GM19324 (cell line): ENCODE measurements at regions not wholly inside any gene's neighbourhood (a gene's known extent, or its start where the extent isn't known, plus 50 kb on each side); places are given as distances from the start of the nearest gene placed in this dataset.

Experiments used
- ATAC-seq: cut with Tn5 transposase; IDR thresholded peaks from one replicate; pipeline ENCODE4 v1.9.1; 2021; ENCODE audit warnings: mild to moderate bottlenecking, moderate library complexity; ENCODE audit not compliant: unreplicated experiment, low FRiP score

DNA sequence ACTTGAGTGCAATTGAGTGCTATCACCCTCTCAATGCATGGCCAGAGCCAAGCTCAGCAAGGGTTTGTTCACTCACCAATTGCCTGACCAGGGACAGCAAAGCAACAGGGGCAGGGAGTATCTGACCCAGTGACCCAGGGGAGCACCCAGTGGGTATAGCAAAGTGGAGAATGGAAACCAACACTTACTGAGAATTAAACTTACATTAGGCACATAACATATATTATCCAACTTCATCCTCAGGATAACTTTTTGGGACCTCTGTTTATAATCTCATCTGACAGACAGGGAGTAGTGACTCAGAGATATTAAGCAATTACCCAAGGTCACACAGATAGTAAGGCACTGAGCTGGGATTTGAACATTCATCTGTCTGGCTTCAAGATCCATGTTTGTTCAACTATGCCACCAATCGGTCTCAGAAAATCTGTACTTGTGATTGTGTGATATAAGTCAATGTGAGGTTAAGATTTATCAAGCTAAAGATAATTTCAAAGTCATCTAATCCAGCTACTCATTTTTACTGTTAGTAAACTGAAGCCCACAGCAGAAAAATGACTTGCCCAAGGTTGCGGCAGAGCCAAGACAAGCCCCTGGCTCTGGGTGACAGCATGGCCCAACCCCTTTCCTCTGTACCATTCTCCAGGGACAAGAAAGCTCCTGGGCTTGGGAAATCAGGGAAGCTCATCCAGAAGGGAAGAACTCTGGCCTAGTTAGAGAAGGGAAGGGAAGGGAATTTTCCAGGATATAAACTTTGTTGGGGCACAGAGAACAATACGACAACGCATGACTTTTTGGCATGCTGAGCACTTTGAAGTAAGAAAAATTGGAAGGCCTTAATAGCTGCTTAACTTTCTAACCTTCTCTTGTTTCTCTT, 138.0 kb upstream of the SMAD3 start:
- ATAC-seq: no peak

DNA sequence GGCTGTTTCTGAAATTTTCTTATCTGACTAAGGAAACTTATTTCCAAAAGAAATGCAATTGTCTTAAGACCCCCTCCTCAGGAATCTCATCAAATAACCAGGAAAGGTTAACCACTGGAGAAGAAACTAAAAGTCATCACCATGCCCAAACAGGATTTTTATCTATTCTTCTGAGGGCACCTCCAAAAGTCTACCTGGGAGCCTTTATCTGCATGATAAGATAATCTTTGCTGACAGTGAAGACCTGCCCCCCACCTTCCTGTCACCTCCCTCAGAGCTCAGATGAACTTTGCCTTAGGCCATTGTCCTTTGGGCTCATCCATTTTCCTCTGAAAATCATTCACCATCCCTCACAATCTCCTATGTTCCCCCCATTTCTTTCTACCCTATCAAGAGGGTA, 137.3 kb upstream of the SMAD3 start:
- ATAC-seq: no peak

DNA sequence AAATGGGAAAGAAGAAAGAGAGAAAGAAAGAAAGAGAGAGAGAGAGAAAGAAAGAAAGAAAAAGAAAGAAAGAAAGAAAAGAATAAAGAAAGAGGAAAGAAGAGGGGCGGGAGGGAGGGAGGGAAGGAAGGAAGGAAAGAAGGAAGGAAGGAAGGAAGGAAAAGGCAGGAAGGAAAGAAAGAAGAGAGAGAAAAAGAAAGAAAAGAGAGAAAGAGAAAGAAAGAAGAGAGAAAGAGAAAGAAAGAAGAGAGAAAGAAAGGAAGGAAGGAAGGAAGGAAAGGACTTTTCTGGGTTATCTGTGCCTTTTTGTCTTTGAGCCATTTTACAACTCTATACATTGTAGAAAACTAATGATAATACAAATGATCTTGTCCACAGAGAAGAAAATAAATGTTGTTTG, 136.6 kb upstream of the SMAD3 start:
- no peak for ATAC-seq

DNA sequence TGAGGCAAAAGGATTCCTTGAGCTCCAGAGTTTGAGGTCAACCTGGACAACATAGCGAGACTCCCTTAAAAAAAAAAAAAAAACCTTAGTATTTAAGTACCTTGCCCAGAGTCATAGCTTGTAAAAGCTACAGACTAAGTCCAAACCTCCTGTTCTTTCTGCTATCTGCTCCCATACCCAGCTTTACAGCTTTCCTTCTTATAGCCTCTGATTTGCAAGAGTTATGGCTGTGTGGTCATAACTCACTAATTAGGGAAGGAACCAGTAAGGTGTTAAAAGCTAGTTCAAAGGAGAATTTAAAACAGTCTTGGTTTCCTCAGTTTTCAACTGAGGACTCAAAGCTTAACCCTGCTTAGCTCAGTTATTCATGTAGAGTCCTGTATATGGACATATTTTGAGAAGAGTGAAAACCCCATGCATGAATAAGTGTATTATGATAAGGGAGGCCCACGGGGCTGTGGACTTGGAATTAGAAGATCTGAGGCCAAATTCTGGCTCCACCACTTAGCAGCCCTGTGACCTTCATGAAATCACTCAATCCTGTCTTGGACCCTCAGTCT, 135.5 kb upstream of the SMAD3 start:
- ATAC-seq: no peak

DNA sequence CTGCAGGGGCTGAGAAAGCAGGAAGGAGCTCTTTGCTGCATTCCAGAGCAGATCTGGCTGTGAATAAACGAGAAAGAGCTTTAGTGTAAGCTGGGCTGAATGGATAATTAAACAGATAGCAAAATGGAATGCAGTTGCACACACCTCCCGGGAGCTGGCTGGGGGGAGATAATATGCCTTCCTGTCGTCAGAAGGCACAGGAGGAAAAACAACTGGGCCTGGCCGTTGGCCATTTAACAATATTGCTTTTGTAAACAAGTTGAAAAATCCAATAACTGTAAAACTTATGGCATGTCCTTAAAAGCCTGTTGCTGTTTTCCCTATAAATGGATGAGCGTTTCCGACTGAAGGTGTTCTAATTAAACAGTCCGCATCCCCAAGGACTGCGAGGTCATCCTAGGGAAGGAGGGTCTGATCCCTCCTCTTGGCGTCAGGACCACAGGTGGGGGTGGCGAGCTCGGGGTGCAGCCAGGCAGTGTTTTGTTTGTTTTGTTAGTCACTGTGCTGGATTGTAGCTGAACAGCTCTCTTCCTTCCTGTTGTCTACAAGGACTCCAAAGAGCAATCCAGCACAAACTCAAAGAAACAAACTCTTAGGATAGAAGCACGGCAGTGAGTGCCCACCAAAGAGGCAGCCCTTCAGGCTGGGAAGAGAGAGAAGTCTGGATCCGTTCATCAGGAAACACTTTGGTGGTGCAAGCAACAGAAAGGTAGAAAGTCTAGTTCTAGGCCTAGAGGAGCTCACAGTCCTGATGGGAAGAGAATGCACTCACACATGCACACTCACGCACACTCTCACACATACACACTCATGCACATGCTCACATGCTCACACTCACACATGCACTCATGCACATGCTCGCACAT, 133.4 kb upstream of the SMAD3 start:
- no peak for ATAC-seq

DNA sequence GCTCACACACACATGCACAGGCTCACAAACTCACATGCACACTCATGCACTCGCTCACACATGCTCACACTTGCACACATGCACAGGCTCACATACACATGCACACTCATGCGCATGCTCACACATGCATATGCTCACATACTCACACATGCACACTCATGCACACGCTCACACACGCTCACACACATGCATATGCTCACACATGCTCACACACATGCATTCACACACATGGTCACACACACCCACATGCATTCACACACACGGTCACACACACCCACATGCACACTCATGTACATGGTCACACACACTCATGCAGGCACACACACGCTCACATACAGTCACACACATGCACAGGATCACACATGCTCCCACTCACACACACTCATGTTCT, 132.8 kb upstream of the SMAD3 start:
- ATAC-seq: no peak

DNA sequence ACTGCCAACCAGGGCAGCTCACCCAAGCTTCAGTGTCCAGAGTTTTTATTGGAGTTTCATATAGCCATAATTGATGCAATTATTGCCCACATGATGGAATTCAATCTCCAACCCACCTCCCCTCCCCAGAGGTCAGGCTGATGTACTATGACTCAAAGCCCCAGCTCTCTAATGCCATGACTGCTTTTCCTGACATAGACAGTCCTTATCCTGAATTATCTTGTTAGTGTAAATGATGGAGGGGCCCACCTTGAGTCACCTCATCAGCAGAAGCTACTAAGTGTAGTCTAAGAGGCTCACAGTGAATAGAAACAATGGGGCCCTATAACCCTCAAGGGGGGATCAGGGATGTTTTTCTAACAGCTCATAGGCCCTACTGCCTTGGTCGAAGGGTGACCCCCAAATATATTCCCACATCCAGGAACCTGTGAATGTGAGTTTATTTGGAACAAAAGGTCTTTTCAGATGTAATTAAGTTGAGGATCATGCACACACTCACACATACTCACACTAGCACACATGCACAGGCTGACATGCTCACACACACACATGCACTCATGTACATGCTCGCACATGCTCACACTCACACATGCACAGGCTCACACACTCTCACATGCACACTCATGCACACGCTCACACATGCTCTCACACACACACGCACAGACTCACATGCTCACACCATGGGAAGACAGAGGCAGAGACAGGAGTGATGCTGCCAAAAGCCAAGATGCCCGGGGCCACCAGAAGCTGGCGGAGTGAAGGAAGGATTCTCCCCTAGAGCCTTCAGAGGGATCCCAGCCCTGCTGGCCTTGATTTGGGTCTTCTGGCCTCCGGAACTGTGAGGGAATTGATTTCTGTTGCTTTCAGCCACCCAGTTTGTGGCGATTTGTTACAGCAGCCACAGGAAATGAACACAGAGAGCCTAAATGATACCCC, 131.2 kb upstream of the SMAD3 start:
- no peak for ATAC-seq

DNA sequence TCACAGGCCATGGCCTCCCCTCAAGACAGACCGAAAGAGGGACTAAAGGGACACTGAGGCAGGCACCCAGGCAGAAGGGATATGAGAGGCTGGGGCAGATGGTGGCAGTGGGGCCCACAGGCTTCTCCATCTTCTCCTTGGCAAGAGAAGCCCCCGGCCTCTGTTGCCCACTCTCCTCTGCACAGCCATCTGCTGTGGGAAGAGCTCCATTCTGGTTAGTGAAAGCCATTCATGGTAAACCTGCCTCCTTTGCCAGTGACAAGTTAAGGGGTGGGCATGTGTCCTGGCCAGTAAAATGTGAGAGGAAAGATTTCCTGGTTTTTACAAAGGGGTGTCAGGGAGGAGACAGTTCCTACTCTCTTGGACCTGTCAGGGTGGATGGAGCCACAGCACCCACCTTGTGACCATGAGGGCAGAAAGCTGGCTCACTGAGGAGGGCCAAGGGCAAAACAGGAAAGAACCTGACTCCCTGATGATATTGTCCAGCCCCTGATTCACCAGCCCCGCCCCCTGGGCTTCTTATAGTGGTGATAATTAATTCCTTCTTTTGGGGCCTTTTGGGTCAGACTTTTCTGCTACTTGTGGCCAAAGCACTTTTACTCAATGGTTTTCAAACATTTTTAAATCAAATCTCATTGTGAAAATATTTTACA, 130.4 kb upstream of the SMAD3 start:
- ATAC-seq: no peak

DNA sequence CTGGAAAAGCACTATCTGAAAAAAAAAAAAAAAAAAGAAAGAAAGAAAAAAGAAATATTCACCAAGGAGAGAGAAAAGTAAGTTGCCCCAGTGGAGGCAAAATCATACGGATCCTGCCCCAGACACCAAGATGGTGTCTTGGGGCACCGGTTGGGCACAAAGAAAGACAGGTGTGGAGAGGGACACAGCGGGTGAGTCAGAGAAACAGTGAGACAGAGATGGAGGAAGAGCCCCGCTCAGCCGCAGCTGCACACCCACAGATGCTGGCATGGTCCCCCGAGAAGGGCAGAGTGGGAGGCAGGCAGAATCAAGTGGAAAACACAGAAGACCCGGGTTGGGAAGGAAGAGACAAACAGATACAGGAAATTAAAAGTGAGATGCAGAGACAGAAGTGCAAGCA, 129.7 kb upstream of the SMAD3 start:
- no peak for ATAC-seq

DNA sequence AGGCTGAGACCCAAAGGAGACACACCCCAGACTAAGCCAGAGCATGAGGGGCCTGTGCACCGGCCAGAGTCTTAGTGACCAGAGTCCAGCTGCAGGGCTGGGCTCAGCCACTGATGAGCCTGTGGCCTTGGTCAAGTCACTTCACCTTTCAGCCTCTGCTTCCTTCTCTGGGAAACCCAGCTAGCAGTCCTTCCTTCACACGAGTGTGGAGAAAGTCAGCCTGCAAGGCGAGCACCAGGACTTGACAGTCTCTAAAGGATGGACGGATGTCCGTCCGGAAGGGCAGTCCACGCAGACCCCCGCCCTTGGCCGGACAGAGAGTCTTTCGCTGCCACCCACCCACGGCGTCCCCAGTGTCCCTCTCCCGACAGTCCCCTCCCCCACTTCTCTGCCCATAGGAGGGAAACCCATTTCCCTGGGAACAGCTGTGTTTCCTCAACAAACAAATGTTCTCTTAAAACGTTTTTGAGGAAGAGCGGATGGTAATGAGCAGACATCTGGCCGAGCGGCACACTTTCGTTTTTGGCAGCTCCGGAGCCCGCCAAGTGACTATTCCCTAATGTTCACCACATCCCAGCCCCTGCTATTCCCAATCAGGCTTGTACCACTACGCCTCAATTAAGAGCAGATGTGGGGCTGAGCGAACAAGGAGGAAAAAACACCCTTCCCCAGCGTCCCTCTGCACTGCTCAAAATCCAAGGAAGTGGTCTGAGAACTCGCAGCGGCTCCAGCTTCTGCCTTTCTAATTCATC, 129.1 kb upstream of the SMAD3 start:
- no peak for ATAC-seq

DNA sequence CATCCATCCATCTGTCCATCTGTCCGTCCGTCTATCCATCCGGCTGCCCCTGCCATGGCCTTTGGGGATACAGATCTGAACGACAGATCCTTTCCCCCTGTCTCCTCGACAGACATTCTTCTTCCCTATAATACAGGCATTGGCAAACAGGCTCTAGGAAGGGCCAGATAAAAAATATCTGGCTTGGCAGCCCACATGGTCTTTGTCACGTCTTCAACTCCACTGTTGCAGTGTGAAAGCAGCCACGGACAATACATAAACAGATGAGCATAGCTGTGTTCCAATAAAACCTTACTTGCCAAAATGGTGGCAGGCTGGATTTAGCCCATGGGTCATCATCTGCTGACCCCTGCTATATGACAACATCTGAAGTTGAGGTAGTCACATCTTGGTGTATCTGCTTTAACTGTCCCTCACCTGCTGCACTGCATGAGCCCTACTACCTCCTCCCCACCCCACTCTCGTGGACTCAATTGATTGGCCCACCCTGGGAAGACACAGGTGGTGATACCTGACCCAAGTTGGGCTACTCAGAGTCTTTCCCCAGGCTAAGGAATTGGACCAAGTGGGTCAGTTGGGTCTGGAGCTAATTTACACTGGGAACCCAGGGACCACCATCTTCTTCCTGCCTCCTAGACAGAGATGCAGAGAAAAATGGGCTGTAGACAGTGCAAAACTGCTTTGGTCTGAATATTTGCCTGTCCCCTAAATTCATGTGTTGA, 128.4 kb upstream of the SMAD3 start:
- ATAC-seq: no peak

DNA sequence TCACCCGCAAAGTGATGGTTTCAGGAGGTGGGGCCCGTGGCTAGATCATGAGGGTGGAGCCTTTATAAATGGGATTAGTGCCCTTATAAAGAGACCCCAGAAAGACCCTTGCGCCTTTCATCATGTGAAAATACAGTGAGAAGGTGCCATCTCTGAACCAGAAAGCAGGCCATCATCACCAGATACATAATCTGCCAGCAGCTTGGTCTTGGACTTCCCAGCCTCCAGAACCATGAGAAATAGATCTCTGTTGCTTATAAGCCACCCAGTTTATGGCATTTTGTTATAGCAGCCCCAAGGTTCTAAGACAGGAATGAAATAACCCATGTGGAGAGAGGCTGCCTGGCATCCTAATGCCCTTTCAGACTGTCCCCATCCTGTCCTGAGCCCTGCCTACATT, 127.8 kb upstream of the SMAD3 start:
- no peak for ATAC-seq

DNA sequence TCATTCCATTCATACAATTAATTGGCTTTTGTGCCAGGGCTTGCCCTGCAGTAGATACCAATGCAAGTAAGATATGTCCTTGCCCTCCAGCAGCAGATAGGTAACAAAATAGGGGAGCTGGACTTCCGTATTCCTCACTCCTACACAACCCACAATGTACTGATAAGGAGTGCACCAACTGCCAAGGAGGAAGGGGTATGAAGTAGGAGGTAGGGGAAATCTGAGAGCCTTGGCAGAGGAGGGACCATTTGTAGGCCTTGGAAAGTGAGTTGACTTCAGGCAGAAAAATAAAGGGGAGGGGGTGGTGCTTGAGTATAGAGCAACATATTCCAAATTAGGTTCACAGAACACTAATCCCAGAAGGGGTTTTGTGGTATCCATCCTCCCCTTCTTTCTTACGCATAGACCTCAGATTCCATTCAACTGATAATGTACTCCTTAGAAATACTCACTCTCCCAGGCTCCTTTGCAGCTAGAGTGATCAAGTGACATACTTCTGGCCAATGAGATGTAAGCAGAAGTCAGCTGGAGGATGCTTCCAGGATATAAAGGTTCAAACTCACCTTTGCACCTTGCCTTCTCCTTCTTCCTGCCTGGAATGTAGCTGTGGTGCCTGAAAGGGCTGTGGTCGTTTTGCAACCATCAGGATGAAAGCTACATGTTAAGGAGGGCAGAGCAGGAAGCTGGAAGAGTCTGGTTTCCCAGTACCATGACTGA, 127.1 kb upstream of the SMAD3 start:
- no peak for ATAC-seq

DNA sequence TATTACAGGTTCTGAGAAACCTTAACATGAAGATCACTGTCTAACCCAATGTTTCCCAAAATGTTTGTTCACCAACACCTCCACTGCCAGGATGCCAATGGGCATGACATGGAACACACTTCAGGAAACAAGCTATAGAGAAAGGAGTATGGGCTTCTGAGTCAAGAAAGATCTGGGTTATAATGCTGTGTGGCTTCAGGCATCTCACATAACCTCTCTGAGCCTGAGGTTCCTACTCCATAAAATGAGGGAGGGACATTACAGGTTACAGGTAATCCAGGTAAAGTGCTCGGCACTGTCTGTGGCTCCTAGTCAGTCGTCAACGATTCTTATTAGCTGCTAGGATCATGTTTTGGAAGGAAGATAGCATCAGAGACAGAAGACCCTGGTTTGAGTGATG, 126.4 kb upstream of the SMAD3 start:
- ATAC-seq: no peak

DNA sequence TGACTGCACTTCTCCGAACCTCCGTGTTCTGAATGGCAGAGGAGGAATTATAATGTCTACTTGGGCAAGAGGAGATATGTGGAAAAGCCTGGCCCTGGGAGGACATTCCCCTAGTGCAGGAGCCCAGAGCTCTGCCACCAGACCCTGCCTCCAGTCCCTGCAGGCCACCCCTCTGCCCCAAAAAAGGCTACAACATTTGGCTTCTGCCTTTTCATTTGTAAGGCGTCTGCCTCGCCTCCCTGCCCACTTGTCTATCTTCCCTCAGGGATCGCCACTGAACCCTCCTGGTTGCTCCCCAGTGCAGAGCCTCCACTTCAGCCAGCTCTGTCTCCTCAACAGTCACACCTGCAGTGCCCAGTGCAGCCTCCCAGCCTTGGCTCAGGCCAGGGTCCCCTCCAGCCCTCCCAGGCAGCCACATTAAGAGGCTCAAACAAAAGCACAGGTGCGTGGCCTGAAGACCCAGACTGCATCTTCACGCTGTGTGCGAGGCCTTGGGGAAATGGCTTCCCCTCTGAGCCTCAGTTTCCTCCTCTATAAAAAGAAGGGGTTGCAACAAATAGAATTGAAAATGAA, 125.9 kb upstream of the SMAD3 start:
- no peak for ATAC-seq

DNA sequence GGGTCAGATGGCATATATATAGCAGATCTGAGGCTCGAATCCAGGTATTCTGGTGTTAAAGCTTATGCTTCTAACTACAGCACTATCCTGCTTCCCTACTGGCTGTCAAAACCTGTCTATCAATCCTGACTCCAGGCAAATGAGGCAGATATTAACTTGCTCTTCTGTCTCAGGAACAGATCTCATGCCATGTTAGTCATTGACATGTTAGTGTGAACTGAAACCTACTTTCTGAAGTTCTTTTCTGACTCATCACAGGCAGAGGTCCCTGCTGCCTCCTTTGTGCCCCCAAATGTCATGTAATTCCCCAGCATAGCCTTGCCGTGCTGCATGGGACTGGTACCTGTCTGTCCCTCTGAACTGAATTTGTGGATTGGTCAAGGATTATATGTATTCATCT, 125.0 kb upstream of the SMAD3 start:
- ATAC-seq: no peak

DNA sequence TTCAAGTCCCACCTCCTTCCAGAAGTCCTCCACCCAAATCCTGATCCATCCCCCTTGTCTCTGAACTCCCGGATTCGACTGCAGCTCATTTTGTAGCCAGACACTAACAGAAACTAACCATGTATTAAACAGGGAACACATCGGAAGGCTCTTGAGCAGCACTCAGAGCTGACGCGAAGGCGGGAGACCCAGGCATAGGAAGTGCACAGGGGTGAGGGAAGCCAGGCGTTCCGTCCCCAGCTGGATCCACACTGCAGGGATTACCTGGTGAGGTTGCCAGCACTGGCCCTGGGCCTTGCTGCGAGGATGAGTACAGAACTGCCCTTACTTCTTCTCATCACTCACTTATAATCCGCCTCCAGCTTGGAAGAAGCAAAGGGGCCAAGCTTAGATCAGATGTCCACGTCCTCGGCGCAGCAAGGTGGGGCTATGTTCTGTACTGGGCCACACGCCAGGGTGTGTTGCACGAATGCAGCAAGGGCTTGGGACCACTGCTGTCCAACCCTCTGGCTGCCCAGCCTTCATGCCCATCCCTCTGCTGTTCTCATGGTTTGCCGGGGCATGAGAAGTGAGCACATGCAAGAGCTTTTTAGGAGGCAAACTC, 124.2 kb upstream of the SMAD3 start:
- ATAC-seq: no peak
